ENCODE measurements at regions not wholly inside any gene's neighbourhood (a gene's known extent, or its start where the extent isn't known, plus 50 kb on each side); places are given as distances from the start of the nearest gene placed in this dataset.

DNA sequence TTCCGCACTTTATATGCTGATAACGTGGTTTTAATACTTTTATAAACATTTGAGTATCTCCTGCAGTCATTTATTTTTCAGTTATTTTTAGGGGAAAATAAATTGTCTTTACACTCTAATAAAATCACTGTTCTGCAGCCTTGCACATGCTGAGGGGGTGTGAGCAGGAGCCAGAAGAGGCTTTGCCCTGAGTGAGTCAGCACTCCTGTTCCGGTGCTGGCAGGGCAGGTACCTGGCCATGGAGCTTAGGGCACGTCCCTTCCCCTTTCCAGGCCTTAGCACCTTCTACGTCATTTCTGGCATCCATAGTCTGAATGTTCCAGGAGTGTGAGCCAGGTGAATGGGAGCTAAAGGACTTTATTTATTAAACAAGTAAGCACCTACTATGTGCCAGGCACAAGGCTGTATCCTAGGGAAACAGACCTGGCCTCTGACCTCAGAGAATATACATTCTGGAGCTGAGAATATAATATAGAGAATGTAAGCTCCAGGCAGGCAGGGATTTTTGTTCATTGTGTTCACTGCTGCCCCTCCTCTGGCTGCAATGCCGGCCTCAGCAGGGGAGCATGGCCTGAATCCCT is 402.9 kb downstream of the PTPRU start (continued):
- TF ChIP-seq, protein P1, sequence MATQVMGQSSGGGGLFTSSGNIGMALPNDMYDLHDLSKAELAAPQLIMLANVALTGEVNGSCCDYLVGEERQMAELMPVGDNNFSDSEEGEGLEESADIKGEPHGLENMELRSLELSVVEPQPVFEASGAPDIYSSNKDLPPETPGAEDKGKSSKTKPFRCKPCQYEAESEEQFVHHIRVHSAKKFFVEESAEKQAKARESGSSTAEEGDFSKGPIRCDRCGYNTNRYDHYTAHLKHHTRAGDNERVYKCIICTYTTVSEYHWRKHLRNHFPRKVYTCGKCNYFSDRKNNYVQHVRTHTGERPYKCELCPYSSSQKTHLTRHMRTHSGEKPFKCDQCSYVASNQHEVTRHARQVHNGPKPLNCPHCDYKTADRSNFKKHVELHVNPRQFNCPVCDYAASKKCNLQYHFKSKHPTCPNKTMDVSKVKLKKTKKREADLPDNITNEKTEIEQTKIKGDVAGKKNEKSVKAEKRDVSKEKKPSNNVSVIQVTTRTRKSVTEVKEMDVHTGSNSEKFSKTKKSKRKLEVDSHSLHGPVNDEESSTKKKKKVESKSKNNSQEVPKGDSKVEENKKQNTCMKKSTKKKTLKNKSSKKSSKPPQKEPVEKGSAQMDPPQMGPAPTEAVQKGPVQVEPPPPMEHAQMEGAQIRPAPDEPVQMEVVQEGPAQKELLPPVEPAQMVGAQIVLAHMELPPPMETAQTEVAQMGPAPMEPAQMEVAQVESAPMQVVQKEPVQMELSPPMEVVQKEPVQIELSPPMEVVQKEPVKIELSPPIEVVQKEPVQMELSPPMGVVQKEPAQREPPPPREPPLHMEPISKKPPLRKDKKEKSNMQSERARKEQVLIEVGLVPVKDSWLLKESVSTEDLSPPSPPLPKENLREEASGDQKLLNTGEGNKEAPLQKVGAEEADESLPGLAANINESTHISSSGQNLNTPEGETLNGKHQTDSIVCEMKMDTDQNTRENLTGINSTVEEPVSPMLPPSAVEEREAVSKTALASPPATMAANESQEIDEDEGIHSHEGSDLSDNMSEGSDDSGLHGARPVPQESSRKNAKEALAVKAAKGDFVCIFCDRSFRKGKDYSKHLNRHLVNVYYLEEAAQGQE (IDR thresholded peaks at IDR 0.05; ENCODE audit: low read depth) = no peak

DNA sequence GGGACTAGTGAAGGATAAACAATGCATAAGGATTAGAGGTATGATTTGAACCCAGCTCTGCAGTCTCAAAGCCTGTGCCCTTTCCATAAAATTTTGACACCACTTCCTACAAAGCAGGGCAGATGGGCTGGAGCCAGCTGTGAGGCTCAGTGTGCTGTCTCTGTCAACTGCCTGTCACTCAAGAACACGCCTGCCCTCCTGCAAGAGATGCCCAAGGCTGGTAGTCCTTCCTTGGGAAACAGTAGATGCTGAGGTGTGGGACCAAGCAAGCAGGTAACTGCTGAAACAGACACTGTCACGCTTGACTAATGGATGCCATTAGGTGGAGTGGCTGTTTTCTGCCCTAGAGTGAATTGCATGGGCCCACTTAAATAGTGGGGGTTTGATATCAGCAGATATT is 402.0 kb downstream of the PTPRU start:
- TF ChIP-seq CEBPB (IDR thresholded peaks at IDR 0.05; ENCODE audit: low read depth) = no peak
- no peak for TF ChIP-seq SRF (IDR thresholded peaks at IDR 0.05; ENCODE audit: low read depth)
- TF ChIP-seq SIN3A (IDR thresholded peaks at IDR 0.05; ENCODE audit: low read depth) = no peak
- POLR2A ChIA-PET = no interaction called here
- RAD21 ChIA-PET (ENCODE audit: low non-redundant PET in 1 of 2, low total read pairs in 2 of 2, uncharacterized antibody in 2 of 2, unreplicated experiment in 2 of 2) = no interaction called here
- CTCF ChIA-PET = no interaction called here
- ATAC-seq (no peak), DNase-seq (ENCODE audit: low read depth, low spot score) (no peak)
- Histone ChIP-seq H3K9me2 (ENCODE audit: insufficient read depth) (no peaks in the 10 kb centered on the region), H3K9ac (ENCODE audit: low read length) (no peak overlapping the region), H4K20me1 (ENCODE audit: insufficient read depth) (no peaks in the 10 kb centered on the region), H2AFZ (ENCODE audit: low read depth, low read length, poor library complexity, severe bottlenecking) (no peak overlapping the region), H3K27me3 (ENCODE audit: insufficient read depth, low read length) (no peaks in the 10 kb centered on the region), H3K4me2 (ENCODE audit: low read length) (no peak overlapping the region), H3K36me3 (ENCODE audit: control insufficient read depth in 1 of 2, insufficient read depth in 2 of 2, low read length in 2 of 2) (no peaks in the 10 kb centered on the region), H3K79me2 (ENCODE audit: insufficient read depth, low read length) (no peaks in the 10 kb centered on the region), H3K9me3 (ENCODE audit: control insufficient read depth in 1 of 2, insufficient read depth in 1 of 2, low read depth in 1 of 2, low read length in 2 of 2) (no peaks in the 10 kb centered on the region), H3K4me3 (replicated peaks in 1 of 2; ENCODE audit: low read depth in 1 of 2, low read length in 2 of 2) (no peak overlapping the region), H3K27ac (ENCODE audit: low read depth, low read length) (no peak overlapping the region), H3K4me1 (ENCODE audit: control insufficient read depth in 1 of 2, insufficient read depth in 2 of 2, low read length in 2 of 2) (peaks cover 20 to 34% of the 10 kb centered on the region in 2 experiments)
- no TSS peak for BruUV-seq (replicated peaks)
- intact Hi-C loops (cut with micrococcal nuclease) = no loop called here

GRCh38 chr1:29636936-29637335 is 400.6 kb downstream of the PTPRU start:
- Histone ChIP-seq H3K4me1 (ENCODE audit: control insufficient read depth in 1 of 2, insufficient read depth in 2 of 2, low read length in 2 of 2) (peaks cover 20 to 34% of the 10 kb centered on the region in 2 experiments), H4K20me1 (ENCODE audit: insufficient read depth) (no peaks in the 10 kb centered on the region), H3K27me3 (ENCODE audit: insufficient read depth, low read length) (no peaks in the 10 kb centered on the region), H3K4me3 (replicated peaks in 1 of 2; ENCODE audit: low read depth in 1 of 2, low read length in 2 of 2) (no peak overlapping the region), H3K27ac (ENCODE audit: low read depth, low read length) (no peak overlapping the region), H3K9me3 (ENCODE audit: control insufficient read depth in 1 of 2, insufficient read depth in 1 of 2, low read depth in 1 of 2, low read length in 2 of 2) (no peaks in the 10 kb centered on the region), H2AFZ (ENCODE audit: low read depth, low read length, poor library complexity, severe bottlenecking) (no peak overlapping the region), H3K4me2 (ENCODE audit: low read length) (no peak overlapping the region), H3K9me2 (ENCODE audit: insufficient read depth) (no peaks in the 10 kb centered on the region), H3K9ac (ENCODE audit: low read length) (no peak overlapping the region), H3K79me2 (ENCODE audit: insufficient read depth, low read length) (no peaks in the 10 kb centered on the region), H3K36me3 (ENCODE audit: control insufficient read depth in 1 of 2, insufficient read depth in 2 of 2, low read length in 2 of 2) (no peaks in the 10 kb centered on the region)
- intact Hi-C loops (cut with micrococcal nuclease) = no loop called here
- no TSS peak for BruUV-seq (replicated peaks)
- RAD21 ChIA-PET (ENCODE audit: low non-redundant PET in 1 of 2, low total read pairs in 2 of 2, uncharacterized antibody in 2 of 2, unreplicated experiment in 2 of 2) = no interaction called here
- ATAC-seq (no peak), DNase-seq (ENCODE audit: low read depth, low spot score) (no peak)
- POLR2A ChIA-PET = no interaction called here
- CTCF ChIA-PET = no interaction called here
- TF ChIP-seq, protein P1 (IDR thresholded peaks at IDR 0.05; ENCODE audit: low read depth) = no peak
- TF ChIP-seq, protein P2, sequence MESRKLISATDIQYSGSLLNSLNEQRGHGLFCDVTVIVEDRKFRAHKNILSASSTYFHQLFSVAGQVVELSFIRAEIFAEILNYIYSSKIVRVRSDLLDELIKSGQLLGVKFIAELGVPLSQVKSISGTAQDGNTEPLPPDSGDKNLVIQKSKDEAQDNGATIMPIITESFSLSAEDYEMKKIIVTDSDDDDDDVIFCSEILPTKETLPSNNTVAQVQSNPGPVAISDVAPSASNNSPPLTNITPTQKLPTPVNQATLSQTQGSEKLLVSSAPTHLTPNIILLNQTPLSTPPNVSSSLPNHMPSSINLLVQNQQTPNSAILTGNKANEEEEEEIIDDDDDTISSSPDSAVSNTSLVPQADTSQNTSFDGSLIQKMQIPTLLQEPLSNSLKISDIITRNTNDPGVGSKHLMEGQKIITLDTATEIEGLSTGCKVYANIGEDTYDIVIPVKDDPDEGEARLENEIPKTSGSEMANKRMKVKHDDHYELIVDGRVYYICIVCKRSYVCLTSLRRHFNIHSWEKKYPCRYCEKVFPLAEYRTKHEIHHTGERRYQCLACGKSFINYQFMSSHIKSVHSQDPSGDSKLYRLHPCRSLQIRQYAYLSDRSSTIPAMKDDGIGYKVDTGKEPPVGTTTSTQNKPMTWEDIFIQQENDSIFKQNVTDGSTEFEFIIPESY (IDR thresholded peaks at IDR 0.05; ENCODE audit: extremely low read depth, insufficient replicate concordance, low read length) = no peak
- no peak for TF ChIP-seq EZH2 (IDR thresholded peaks at IDR 0.05)
- TF ChIP-seq EGR1 (IDR thresholded peaks at IDR 0.05; ENCODE audit: low read depth) = no peak
- TF ChIP-seq SP1 (IDR thresholded peaks at IDR 0.05; ENCODE audit: low read depth) = no peak
- no peak for TF ChIP-seq CBX3 (IDR thresholded peaks at IDR 0.05; ENCODE audit: low read depth)
- TF ChIP-seq POLR2A (IDR thresholded peaks at IDR 0.05; ENCODE audit: borderline replicate concordance, extremely low read depth, insufficient read depth, insufficient read length) = no peak

Data from HCT116 (cell line).